ENCODE measurements at regions not wholly inside any gene's neighbourhood (a gene's known extent, or its start where the extent isn't known, plus 50 kb on each side); places are given as distances from the start of the nearest gene placed in this dataset.
A peak's percentile ranks its signal among the peaks of the same experiment; 100 is the strongest.

GRCh38 chr4:181756451-181757095 lies 486.6 kb upstream of the TENM3 start:
- FAIRE-seq (no peak), DNase-seq (ENCODE audit: low read depth) (no peak)
- H3K27me3 Mint-ChIP-seq (ENCODE audit: low read depth, unreplicated experiment), result no peaks in the 10 kb centered on the region
- H3K4me3 Mint-ChIP-seq (ENCODE audit: unreplicated experiment), result no peak overlapping the region
- H3K27ac ChIP-seq (ENCODE audit: low read depth, low read length), result no peak overlapping the region
- H4K20me1 ChIP-seq (ENCODE audit: insufficient read depth, low read length), result no peaks in the 10 kb centered on the region
- no peak overlapping the region for H3K9ac ChIP-seq (ENCODE audit: low read length)
- no peak overlapping the region for H3K4me3 ChIP-seq (ENCODE audit: insufficient read depth, low read depth, low read length)
- peaks cover 8% of the 10 kb centered on the region for H3K4me1 ChIP-seq (ENCODE audit: insufficient read depth, low read length)
- no peaks in the 10 kb centered on the region for H3K79me2 ChIP-seq (ENCODE audit: insufficient read depth, low read length)
- H3K36me3 Mint-ChIP-seq (ENCODE audit: low read depth, unreplicated experiment), result no peaks in the 10 kb centered on the region
- TF ChIP-seq CTCF (IDR thresholded peaks at IDR 0.05; ENCODE audit: insufficient read depth, low read depth, low read length), result no peak
- no peak for TF ChIP-seq EZH2 (IDR thresholded peaks at IDR 0.05; ENCODE audit: insufficient read depth, low read length)
- no peak overlapping the region for H3K4me2 ChIP-seq (ENCODE audit: low read length)
- peaks cover 29% of the 10 kb centered on the region for H3K4me1 Mint-ChIP-seq (ENCODE audit: low read depth, unreplicated experiment)
- peak overlapping the region; percentile 8 for H2AFZ ChIP-seq (ENCODE audit: low read depth, low read length)
- no peaks in the 10 kb centered on the region for H3K9me3 Mint-ChIP-seq (ENCODE audit: unreplicated experiment)
- no peak overlapping the region for H3K27ac Mint-ChIP-seq (ENCODE audit: unreplicated experiment)
- H3K36me3 ChIP-seq (ENCODE audit: insufficient read depth, low read length), result no peaks in the 10 kb centered on the region
- no peaks in the 10 kb centered on the region for H3K27me3 ChIP-seq (ENCODE audit: insufficient read depth, low read length)
- no peaks in the 10 kb centered on the region for H3K9me3 ChIP-seq (ENCODE audit: insufficient read depth, low read depth, low read length)

- peak overlapping the region; percentile 8 for H2AFZ ChIP-seq (ENCODE audit: low read depth, low read length)
- H3K9me3 ChIP-seq (ENCODE audit: insufficient read depth, low read depth, low read length), result no peaks in the 10 kb centered on the region
- H3K9ac ChIP-seq (ENCODE audit: low read length), result no peak overlapping the region
- DNase-seq (ENCODE audit: low read depth) (no peak), FAIRE-seq (no peak)
- no peaks in the 10 kb centered on the region for H3K27me3 Mint-ChIP-seq (ENCODE audit: low read depth, unreplicated experiment)
- H3K4me2 ChIP-seq (ENCODE audit: low read length), result no peak overlapping the region
- H3K36me3 ChIP-seq (ENCODE audit: insufficient read depth, low read length), result no peaks in the 10 kb centered on the region
- no peak for TF ChIP-seq EZH2 (IDR thresholded peaks at IDR 0.05; ENCODE audit: insufficient read depth, low read length)
- TF ChIP-seq CTCF (IDR thresholded peaks at IDR 0.05; ENCODE audit: insufficient read depth, low read depth, low read length), result no peak
- no peak overlapping the region for H3K4me3 ChIP-seq (ENCODE audit: insufficient read depth, low read depth, low read length)
- H3K27me3 ChIP-seq (ENCODE audit: insufficient read depth, low read length), result no peaks in the 10 kb centered on the region
- H3K9me3 Mint-ChIP-seq (ENCODE audit: unreplicated experiment), result no peaks in the 10 kb centered on the region
- no peak overlapping the region for H3K4me3 Mint-ChIP-seq (ENCODE audit: unreplicated experiment)
- no peak overlapping the region for H3K27ac ChIP-seq (ENCODE audit: low read depth, low read length)
- peaks cover 9% of the 10 kb centered on the region for H3K4me1 ChIP-seq (ENCODE audit: insufficient read depth, low read length)
- H4K20me1 ChIP-seq (ENCODE audit: insufficient read depth, low read length), result no peaks in the 10 kb centered on the region
- no peaks in the 10 kb centered on the region for H3K79me2 ChIP-seq (ENCODE audit: insufficient read depth, low read length)
- H3K36me3 Mint-ChIP-seq (ENCODE audit: low read depth, unreplicated experiment), result no peaks in the 10 kb centered on the region
- H3K4me1 Mint-ChIP-seq (ENCODE audit: low read depth, unreplicated experiment), result peaks cover 29% of the 10 kb centered on the region
- H3K27ac Mint-ChIP-seq (ENCODE audit: unreplicated experiment), result no peak overlapping the region
Measured at GRCh38 chr4:181757098-181757497, 486.1 kb upstream of the TENM3 start.

GRCh38 chr4:181757910-181758660 lies 485.1 kb upstream of the TENM3 start:
- H2AFZ ChIP-seq (ENCODE audit: low read depth, low read length), result peak overlapping the region; percentile 13
- H3K4me2 ChIP-seq (ENCODE audit: low read length), result no peak overlapping the region
- peaks cover 24% of the 10 kb centered on the region for H3K4me1 Mint-ChIP-seq (ENCODE audit: low read depth, unreplicated experiment)
- H3K9me3 ChIP-seq (ENCODE audit: insufficient read depth, low read depth, low read length), result no peaks in the 10 kb centered on the region
- no peaks in the 10 kb centered on the region for H3K79me2 ChIP-seq (ENCODE audit: insufficient read depth, low read length)
- H3K4me3 ChIP-seq (ENCODE audit: insufficient read depth, low read depth, low read length), result no peak overlapping the region
- TF ChIP-seq EZH2 (IDR thresholded peaks at IDR 0.05; ENCODE audit: insufficient read depth, low read length), result no peak
- no peak for TF ChIP-seq CTCF (IDR thresholded peaks at IDR 0.05; ENCODE audit: insufficient read depth, low read depth, low read length)
- no peak overlapping the region for H3K27ac Mint-ChIP-seq (ENCODE audit: unreplicated experiment)
- no peak overlapping the region for H3K27ac ChIP-seq (ENCODE audit: low read depth, low read length)
- H3K4me3 Mint-ChIP-seq (ENCODE audit: unreplicated experiment), result no peak overlapping the region
- no peaks in the 10 kb centered on the region for H3K27me3 ChIP-seq (ENCODE audit: insufficient read depth, low read length)
- H4K20me1 ChIP-seq (ENCODE audit: insufficient read depth, low read length), result no peaks in the 10 kb centered on the region
- no peaks in the 10 kb centered on the region for H3K36me3 Mint-ChIP-seq (ENCODE audit: low read depth, unreplicated experiment)
- H3K36me3 ChIP-seq (ENCODE audit: insufficient read depth, low read length), result no peaks in the 10 kb centered on the region
- FAIRE-seq, result no peak
- peaks cover 11% of the 10 kb centered on the region for H3K4me1 ChIP-seq (ENCODE audit: insufficient read depth, low read length)
- H3K9me3 Mint-ChIP-seq (ENCODE audit: unreplicated experiment), result no peaks in the 10 kb centered on the region
- H3K27me3 Mint-ChIP-seq (ENCODE audit: low read depth, unreplicated experiment), result no peaks in the 10 kb centered on the region
- DNase-seq (ENCODE audit: low read depth), result no peak
- no peak overlapping the region for H3K9ac ChIP-seq (ENCODE audit: low read length)
